HG03354 (cell line): ENCODE measurements at regions not wholly inside any gene's neighbourhood (a gene's known extent, or its start where the extent isn't known, plus 50 kb on each side); places are given as distances from the start of the nearest gene placed in this dataset.

ENCODE experiments used
- ATAC-seq: cut with Tn5 transposase; IDR thresholded peaks from one replicate; pipeline ENCODE4 v1.9.1; 2021; ENCODE audit warnings: mild to moderate bottlenecking; ENCODE audit not compliant: unreplicated experiment, poor library complexity, severe bottlenecking

DNA sequence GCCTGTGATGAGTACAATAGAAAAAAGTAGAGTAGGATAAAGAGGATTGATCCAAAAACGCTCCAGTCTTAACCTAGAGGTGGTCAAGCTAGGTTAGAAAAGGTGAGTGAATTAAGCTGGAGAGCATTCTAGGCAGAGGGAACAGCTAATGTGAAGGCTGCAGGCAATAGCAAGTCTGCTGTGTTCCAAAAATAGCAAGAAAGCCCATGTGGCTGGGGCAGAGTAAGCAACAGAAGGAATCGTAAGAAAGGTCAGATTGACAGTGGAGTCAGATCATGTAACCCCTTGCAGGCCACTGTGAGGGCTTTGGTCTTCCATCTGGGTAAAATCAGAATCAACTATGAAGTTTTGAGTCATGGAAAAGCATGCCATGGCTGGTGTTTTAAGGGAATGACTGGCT lies 155.0 kb downstream of the OPN5 start:
- no peak for ATAC-seq

DNA sequence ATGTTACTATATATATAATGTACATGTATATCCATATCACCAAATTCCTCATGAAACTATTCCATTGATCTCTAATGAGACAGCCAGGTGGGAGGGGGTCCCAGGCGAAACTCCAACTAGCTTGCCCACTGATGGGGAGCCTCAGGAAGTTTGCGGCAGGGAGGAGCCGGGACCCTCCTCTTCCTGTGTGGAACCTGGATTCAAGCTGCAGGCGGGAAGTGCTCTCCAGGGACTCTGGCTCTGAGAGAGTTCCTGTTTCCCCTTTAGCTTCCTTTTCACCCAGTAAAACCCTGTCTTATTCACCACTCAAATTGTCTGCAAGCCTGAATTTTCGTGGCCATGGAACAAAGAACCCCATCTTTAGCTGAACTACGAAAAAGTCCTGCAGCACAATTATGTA lies 152.2 kb downstream of the OPN5 start:
- ATAC-seq, result no peak

DNA sequence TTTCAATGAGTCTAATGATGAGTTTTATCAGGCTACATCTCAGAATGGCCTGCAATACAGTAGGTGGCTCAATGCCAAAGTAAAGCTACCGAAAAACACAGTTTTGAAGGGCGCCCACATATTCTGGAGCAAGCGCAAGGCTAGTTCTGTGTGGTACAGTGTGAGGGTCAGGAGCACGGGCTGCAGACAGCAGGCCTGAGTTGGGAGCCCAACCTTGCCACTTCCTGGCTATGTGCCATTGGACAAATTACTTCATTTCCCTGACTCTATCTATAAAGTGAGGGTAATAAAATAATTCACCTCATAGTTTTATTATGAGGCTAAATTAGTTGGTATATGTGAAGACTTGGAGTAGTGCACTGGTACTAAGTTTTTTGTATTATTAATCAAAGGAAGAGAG lies 150.7 kb downstream of the OPN5 start:
- ATAC-seq, result no peak

DNA sequence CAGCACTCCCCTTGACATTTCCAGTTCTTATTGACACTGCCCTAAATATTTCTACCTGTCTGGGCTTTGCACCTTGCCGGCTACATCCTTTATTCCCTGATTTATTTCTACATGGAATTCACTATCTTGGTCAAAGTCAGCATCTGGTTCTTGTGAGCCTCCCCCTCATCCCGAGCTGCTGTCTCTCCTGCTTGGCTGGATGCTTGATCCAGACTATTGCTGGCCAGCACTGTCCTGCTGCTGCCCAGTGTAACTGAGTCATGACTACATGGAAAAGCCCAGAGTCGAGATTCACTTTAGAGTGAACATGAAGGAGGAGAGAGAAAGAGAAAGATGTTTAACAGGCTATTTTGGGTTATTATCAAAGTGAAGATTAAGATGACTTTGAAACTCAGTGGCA lies 142.2 kb downstream of the OPN5 start:
- ATAC-seq, result no peak

DNA sequence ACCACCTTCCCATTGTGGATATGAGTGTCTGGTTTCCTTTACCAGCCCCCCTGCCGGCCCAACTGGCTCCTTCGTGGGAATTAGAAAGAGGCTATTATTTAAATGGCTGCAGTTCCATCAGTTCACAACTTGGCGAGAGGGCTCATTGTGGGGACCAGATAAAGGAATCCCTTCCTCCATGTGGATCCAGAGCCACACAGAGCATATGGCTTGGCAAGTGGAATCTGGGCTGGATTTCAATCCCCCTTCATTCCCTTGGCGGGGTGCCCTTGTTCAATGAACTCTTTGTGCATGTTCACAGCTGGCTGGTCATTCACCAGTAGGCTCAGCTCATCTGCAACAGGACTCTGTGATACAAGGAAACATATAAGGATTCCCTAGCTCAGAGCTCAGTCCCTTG lies 140.6 kb downstream of the OPN5 start:
- ATAC-seq, result no peak

DNA sequence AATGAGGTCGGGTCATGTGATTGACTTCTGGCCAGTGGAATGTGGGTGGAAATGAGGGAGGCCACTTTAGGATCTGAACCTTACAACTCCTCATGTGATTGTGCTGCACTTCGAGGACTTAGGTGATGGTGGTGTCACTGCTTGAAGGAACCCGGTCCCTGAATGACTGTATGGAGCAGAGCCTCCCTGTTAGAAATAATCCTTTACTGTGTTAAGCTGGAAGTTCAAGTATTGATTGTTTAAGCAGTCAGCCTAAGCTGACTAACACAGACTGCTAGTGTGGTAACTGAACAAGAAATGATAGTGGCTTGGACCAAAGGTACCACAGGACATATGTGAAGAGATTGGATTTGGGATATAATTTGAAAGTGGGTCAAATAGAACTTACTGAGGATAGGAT lies 138.0 kb downstream of the OPN5 start:
- ATAC-seq, result no peak

DNA sequence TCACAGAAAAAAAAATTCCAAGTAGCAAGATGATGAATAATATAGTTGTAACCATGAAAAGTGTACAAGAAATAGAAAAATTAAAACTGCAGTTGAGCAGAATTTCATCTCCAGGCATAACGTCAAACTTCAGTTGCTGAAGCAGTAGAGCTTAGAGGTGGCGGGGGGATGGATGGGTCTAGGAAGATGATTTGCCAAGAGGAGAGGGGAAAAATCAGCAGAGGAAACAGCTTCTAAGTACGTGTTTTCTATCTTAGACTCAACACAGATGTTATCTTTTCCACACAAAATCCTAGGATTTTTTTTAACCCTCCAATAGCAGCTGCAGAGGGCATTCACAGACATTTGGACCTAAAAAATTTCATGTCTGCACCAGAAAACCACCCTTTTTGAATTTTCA lies 136.0 kb downstream of the OPN5 start:
- ATAC-seq, result no peak

DNA sequence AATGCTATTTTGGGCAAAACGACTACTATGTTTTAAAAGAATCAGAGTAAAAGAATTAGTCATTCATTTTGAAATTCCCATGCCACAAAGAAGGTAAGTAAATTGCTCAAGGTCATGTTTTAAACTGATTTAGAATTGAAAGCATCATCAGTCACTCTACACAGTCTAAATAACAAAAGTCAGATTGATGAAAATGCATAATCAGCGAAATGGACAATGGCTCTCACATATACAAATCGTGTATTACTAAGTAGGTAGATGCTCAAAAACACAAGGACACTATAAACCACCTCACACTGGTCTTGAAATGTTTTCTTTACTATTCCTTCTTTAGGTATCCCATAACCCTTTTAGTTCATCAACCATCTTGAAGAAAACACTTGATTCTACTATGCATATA lies 135.4 kb downstream of the OPN5 start:
- ATAC-seq, result no peak

DNA sequence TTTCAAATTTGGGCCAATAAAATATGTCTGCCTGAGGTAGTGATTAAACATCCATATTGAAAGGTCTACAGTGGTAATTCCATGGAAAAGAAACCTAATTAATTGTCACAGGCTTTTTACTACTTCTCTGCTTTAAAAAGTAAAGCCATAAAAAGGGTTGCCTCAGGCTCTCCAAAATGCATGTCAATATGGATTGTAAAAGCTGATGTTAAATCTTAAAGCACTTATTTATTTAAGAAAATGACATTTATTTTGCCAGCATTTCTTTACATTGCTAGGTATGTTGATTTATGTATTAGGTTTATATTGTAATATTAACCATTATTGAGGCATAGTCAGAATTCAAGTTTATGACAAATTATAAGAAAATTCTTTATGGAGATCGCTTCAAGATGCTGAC lies 133.2 kb downstream of the OPN5 start:
- no peak for ATAC-seq

DNA sequence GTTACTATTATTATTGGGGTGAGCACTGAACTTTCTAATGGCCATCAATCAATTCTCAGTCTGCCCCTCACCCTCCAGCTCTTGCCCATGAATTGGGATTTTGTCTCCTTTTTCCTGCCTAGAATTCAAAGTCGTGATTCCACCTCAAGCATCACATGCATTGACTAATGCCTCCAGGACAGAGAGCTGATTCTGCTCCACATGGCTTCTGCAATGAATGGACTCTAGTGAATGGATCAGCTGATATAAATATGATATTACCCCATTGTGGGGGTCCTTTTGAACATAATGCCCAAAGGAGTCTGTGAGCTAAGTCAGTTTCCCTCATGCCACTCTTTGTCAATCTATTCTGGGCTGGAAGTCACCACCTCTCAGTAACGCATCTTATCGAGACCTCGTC lies 126.4 kb downstream of the OPN5 start:
- ATAC-seq, result no peak

DNA sequence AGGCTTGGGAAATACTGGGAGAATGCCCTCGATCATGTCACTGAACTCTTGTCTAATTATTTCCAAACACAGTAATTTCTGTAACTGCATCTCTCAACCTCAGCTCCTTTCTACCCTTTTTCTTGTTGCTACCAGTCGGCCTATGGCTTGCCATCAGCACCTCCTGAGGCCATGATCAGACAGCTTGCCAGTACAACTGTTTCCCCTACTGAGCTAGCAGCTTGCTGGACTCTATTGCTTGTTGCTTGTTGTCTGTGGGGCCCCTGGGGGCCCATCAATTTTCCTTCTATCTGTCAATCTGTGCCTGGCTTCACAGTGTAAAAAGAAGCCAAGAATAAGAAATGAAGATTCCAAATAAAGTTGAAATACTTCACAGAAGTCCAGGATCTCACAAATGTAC lies 123.9 kb downstream of the OPN5 start:
- no peak for ATAC-seq

DNA sequence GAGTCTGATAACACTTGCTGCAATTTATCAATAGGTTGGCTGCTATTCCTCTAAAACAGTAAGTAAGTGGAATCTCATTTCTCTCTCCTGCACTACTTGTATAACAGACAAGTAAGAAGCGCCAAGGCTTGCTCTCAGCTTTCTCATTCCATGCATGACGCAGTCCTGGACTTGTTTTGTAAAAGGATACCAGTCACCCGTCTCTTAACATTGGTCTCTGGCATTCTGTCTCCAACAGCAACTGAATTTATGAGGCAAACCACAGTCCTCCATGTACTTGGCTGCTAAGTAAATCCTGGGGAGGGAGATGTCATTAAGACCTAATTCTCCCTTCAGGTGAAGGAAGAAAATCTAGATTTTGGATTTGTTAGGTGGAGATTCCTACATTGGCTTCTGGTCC lies 115.4 kb downstream of the OPN5 start:
- ATAC-seq, result no peak

DNA sequence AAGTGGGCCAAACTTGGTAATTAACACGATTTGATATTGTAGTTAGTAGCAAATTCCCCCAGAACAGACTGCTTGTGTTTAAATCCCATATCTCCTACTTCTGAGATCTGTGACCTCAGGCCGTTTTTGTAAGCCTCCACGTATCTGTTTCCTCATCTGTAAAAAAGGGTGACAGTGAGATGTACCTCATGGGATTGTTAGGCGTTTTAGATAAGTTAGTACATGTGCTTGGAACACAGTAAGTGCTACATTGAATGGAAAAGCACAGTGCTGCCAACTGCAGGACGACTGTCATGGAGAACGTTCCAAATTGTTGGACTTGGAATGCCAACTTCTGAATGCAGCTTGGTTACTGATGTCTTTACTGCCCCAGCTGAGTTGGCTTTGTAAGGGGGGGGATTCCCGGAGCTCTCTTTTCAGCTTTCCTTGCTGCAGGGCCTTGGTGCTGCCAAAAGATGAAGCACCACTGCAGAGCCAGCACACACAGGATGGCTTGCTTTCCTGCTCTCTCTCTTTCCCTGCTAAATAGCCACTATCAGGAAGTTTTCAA lies 108.6 kb downstream of the OPN5 start:
- no peak for ATAC-seq

DNA sequence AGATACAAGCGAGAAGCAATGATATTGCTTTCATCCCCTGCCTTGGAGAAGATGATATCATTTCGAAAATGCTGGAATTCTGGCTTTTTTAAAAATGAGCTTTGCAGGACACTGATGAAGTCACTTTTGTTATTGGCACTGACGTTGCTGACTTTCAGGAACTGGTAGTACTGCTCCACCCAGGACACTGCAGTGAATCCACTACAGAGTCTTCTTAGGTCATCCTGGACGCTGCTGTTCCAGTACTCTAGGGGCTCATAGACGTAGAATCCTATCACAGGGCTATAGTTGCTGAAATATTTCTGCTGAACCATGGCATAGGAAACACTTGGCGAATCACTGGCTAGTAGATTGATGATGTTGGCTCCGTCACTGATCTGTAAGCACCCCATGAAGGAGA lies 97.2 kb downstream of the OPN5 start:
- ATAC-seq, result no peak
